Pons (tissue), 1 donor: ENCODE measurements at regions not wholly inside any gene's neighbourhood (a gene's known extent, or its start where the extent isn't known, plus 50 kb on each side); places are given as distances from the start of the nearest gene placed in this dataset.

Source experiments
- DNase-seq: peaks from one replicate; pipeline ENCODE4 v3.0.0-alpha.2; 2016; ENCODE audit warnings: low spot score

- no peak for DNase-seq
Observed at GRCh38 chr18:61618816-61619215, 274.0 kb downstream of the RNF152 start.

DNA sequence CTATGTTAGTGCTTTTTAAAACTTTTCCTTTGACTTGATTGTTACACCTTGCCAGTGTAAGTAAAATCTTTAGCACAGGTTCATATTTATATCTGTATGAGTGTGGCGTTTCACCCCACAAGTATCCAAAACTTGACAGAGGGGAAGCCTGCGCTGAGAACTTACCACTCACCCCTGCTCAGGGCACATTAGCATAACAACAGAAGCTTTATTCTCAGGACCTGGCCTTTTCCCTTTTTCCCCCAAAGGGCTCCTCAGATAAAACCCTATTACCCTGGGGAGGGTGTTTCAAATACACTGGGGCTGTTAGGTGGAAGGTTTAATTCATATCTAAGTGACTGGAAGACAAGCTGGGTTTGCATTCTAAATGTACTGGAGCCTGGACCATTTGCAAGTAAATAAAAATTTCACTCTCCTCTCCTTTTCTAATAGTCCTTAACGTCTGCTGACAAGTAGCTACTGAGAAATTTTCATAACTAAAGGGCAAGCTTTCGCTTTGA, 276.6 kb downstream of the RNF152 start:
- DNase-seq: no peak

DNA sequence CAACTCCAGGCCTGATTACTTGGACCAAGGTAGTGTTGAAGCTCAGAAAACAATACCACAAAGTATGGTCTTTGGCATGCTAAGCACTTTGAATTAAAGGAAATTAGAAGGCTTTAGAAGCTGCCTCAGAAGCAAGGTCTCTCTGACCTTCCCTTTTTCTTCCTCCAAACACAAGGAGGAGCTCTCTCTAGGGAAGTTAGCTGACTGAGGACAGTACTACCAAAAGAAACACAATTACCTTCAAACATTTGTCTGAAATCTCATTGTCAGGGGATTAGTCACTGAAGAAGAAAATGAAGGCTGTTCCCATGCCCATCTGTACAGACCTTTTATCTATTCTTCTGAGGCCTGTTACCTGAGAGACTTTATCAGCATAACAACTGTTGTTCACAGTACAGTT, 279.3 kb downstream of the CDH20 start:
- DNase-seq: no peak

DNA sequence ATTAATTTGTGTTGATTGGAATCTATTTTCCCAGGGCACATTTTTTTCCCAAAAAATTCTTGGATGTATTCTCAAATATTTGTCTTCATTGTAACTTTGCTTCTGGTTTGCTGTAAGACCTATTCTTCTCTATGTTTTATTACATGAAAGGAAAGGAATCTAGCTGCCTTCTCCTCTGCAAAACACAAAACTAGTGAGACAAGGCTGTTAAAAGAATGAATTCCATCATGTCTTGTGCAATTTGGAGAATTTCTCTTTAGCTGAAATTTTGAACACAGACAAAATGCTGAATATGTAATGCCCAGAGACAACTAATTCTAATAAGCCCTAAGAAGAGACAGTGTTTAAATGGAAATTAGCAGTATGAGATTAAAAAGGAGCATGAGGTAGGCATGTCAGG, 275.9 kb downstream of the CDH20 start:
- DNase-seq: no peak

- no peak for DNase-seq
Observed at GRCh38 chr18:61608316-61608715, 275.1 kb downstream of the CDH20 start.

DNA sequence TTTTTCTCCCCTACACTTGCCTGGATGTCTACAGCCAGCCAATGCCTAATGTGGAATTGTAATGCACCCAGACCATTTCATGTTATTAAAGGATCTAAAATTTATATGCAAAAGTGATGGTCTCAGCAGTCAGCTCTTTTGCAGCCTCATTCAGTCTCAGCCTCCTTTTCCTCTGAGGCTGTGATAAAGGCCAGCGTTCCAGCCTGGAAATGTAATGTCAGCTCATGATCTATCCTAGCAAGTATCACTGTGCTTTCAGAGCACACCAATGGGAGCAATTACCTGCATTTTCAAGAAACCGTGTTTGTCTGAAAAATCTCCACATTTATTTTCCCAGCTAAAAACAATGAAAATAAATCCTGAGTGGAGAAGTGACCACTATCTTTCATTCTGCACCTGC, 274.6 kb downstream of the CDH20 start:
- DNase-seq: no peak

- no peak for DNase-seq
Observed at GRCh38 chr18:61606759-61607158, 273.5 kb downstream of the CDH20 start.

GRCh38 chr18:61606068-61606660, 272.9 kb downstream of the CDH20 start:
- DNase-seq: no peak

DNA sequence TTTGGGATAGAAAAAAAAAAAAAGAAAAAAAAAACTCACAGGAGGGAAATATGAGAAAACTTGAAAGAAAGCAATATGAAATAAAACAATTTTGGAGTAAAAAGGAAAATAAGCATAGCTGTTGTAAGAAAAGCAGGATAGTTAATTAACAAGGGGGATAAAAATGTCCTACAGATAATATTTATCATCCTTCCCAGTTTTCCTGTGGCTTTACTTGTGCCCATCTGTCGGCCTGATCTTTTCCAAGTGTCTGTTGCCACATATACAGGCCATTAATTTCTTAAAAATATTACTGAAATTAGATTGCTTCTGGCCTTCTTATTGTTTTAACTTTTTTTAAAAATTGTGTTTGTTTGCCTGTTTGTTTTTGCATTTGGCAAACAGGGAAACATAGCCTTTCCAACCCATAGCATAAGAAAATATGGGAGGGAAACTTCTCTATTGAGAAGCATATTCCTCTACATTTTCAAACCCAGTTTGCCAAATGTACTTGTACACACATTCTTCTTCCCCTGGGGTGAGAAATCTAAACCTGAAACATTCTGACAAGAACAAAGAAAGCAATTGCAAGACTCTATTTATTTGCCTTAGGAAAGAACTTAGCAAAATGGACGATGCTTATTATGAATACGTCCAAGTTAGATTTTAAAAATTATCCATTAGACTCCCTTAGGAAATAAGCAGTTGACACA, 272.3 kb downstream of the CDH20 start:
- no peak for DNase-seq
